GM12875 (cell line): ENCODE measurements at regions not wholly inside any gene's neighbourhood (a gene's known extent, or its start where the extent isn't known, plus 50 kb on each side); places are given as distances from the start of the nearest gene placed in this dataset.

Source experiments
- H3K4me3 ChIP-seq: one replicate; pipeline ENCODE4 v1.5.1; 2011; ENCODE audit warnings: low read depth, low read length, control low read depth
- TF ChIP-seq, protein P1 (sequence below): IDR thresholded peaks from 2 replicates; pipeline ENCODE4 v1.5.1; 2011; ENCODE audit warnings: low read depth, mild to moderate bottlenecking, control low read depth, inconsistent platforms, low read length, moderate library complexity, borderline replicate concordance; ENCODE audit not compliant: insufficient read depth

DNA sequence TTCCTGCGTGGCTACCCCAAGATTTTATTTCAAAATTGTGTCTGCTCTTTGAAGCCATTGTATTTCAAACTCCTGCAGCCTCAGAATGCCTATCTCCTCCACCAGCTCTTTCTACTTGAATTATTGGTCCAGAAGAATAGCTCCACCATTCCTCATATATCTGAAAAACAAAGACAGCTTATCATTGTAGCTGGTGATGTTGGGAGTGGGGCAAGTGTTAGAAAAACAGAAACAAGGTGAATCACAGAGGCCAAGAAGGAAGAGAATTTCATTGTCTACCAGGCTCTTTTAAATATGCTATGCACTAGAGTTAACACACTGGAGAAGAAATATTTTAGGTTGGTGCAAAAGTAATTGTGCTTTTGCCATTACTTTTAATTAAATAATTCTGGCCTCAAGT, 307.9 kb upstream of the ROPN1 start:
- H3K4me3 ChIP-seq: no peak overlapping the region
- TF ChIP-seq, protein P1, sequence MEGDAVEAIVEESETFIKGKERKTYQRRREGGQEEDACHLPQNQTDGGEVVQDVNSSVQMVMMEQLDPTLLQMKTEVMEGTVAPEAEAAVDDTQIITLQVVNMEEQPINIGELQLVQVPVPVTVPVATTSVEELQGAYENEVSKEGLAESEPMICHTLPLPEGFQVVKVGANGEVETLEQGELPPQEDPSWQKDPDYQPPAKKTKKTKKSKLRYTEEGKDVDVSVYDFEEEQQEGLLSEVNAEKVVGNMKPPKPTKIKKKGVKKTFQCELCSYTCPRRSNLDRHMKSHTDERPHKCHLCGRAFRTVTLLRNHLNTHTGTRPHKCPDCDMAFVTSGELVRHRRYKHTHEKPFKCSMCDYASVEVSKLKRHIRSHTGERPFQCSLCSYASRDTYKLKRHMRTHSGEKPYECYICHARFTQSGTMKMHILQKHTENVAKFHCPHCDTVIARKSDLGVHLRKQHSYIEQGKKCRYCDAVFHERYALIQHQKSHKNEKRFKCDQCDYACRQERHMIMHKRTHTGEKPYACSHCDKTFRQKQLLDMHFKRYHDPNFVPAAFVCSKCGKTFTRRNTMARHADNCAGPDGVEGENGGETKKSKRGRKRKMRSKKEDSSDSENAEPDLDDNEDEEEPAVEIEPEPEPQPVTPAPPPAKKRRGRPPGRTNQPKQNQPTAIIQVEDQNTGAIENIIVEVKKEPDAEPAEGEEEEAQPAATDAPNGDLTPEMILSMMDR: no peak

DNA sequence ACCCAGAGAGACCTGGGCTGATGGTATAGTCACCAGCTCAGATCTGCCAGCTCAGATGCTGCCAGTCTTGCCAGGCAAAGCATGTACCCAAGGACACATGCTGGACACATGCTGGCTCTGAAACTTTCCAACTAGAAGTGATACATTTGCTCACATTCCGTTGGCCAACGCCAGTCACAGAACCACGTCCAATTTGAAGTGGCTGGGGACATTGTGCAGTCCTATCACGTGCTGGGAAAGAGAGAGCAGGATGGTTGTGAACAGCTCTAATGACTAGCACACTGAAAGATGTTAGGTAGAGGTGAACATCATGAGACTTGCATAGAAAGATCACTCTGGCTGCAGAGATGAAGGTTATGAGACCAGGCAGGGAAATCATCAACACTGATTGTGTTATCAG, 308.5 kb upstream of the ROPN1 start:
- TF ChIP-seq, protein P1: no peak

DNA sequence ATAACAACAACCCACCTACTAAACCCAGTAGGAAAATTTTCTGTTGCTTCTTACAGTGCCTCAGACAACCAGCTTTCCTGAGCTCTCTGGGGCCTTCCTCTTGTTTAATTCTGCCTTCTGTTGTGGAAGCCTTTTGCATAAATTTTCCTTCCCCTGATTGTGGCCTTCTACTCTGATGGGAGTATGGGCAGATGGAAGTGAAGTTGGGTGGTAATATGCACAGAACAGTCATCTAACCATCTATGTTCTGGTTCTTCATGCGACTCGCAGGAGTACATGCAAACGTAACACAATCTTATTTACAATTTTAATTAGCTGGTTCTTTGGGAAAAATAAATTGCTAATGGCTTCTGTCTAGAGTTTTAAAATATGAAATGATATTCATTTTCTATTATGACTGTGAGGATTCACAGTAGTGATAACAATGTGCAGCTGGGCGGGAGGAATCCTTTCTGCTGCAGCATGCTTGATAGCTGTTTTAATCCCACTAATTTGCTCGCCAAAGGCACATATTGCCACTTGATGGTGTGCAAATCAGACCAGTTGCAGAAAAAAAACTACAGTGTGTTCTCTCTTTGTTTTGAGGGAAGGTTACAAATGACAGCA, 311.5 kb upstream of the ROPN1 start:
- H3K4me3 ChIP-seq: no peak overlapping the region
- TF ChIP-seq, protein P1: no peak

More for the DNA sequence above, 308.5 kb upstream of the ROPN1 start:
- H3K4me3 ChIP-seq: no peak overlapping the region

DNA sequence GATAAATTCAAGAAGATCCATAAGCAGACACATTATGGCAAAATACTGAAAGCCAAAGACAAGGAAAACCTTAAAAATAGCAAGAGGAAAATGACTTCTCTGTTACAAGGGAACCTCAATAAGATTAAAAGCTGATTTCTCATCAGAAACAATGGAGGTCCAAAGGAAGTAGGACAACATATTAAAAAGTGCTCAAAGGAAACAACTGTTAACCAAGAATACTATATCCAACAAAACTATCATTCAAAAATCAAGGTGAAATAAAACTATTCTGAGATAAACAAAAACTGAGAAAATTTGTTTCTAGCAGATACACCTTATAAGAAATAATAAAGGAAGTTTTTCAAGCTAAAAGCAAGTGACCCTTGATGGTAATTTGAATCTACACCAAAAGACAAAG, 314.7 kb upstream of the ROPN1 start:
- TF ChIP-seq, protein P1: no peak
- no peak overlapping the region for H3K4me3 ChIP-seq

DNA sequence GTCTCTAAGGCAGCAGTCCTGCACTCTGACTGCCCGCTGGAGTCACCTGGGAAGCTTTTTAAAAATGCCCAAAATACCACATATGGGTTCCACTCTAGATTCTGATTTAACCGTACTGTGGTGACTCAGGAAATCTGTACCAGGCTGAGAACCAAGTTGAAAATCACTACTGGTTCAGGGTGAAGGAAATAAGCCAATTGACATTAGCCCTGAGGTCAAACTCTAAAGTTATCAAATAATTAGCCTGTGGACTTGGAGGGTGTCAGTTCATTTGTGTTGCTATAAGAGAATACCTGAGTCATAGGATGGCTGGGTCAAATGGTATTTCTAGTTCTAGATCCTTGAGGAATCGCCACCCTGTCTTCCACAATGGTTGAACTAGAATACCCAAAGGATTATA, 321.7 kb upstream of the ROPN1 start:
- H3K4me3 ChIP-seq: no peak overlapping the region
- TF ChIP-seq, protein P1: no peak

DNA sequence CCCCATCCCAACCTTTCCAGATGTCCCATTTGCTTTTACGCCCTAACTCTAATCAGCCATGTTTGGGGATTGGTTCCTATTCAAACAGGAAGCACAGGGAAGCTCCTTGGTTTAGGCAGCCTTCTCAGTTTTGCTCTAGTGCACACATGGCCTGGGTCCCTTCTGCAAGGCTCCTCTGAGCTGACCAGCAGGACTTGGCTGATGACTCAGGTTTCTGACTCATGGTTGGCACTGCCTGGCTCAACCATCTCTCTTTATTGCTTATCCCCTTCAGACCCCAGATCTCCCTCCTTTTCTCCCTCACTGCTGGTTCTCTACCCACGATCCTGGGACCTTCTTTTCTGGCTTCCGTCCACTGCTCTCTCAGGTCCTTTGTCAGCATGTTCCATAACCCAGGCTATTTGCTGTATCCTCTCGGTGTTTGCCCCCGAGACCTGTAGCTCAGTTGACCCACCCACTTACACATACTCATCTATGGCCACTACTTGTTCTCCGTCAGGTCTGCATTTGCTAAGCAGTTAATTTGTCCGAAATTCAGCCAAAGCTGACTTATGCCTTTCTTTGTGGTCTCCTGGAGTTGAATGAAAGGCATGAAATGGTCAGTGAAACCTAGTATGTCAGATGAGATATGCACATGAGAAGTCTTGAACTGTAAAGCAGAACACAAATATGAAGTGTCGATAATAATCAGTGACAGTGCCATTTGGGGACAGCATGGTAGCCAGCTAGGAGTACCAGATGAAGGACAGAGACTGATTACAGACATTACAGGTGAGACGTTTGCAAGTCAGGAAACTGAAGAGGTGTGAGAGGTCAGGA, 323.5 kb upstream of the ROPN1 start:
- H3K4me3 ChIP-seq: no peak overlapping the region

More for the DNA sequence above, 323.5 kb upstream of the ROPN1 start:
- TF ChIP-seq, protein P1: no peak
